C4-2B (cell line): ENCODE measurements at regions not wholly inside any gene's neighbourhood (a gene's known extent, or its start where the extent isn't known, plus 50 kb on each side); places are given as distances from the start of the nearest gene placed in this dataset.

ENCODE experiments used
- CTCF ChIP-seq: fragments of 450-650 bp; conservative IDR thresholded peaks from 2 replicates; pipeline ENCODE4 v1.5.1; 2017; ENCODE audit warnings: mild to moderate bottlenecking
- ZFX ChIP-seq: fragments of 450-650 bp; IDR thresholded peaks from 2 replicates; pipeline ENCODE4 v1.6.1; 2017

DNA sequence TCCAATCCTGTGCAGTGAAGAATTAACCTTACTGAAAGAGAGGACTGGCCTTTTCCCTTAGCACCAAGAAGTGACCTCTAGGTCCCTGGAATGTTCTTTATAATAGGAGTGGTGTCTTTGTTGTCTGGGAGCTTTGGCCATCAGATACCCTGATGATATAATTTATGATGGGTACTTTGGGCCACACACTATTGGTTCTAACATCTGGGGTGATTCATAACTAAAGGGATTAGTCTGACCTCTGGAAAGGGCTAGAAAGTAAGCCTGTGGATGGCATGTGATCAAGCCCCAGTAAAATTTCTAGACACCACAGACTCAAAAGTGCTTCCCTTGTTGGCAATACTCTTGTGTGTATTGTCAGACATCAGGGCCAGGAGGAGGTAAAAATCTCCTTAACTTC, 891.2 kb downstream of the KCNA4 start:
- no peak for TF ChIP-seq CTCF
- TF ChIP-seq ZFX: no peak
